ENCODE measurements at regions not wholly inside any gene's neighbourhood (a gene's known extent, or its start where the extent isn't known, plus 50 kb on each side); places are given as distances from the start of the nearest gene placed in this dataset.
"Not testable (repeated sequence)": the region's sequence is repeated elsewhere in the genome, so short reads cannot be mapped to it uniquely, and the experiment has no call there.

- no peak for DNase-seq (ENCODE audit: low read depth in 2 of 2)
Measured at GRCh38 chr6:139757784-139758183, 383.3 kb upstream of the CITED2 start.

DNA sequence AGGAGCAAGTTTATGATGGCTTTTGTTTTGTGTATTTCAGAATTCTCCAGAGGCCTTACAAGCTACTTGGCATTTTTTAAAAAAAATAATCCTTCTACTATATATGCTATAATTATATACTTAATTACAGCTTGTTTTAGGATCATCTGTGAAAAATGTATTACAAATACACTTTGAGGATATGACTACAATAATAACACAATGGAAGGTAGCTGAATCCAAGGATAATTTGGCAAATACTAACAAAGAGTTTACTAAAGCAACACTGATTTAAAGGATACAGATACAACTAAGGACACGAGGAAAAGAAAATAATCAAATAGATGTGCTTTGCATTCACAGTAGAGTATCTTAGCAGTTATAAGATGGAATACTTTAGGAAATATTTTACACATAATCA lies 381.9 kb upstream of the CITED2 start:
- no peak for DNase-seq (ENCODE audit: low read depth in 2 of 2)

- no peak for DNase-seq (ENCODE audit: low read depth in 2 of 2)
Measured at GRCh38 chr6:139754898-139755775, 380.7 kb upstream of the CITED2 start.

GRCh38 chr6:139753198-139753861 lies 378.9 kb upstream of the CITED2 start:
- no peak for DNase-seq (ENCODE audit: low read depth in 2 of 2)

GRCh38 chr6:139752086-139752485 lies 377.6 kb upstream of the CITED2 start:
- DNase-seq (ENCODE audit: low read depth in 2 of 2) = no peak

GRCh38 chr6:139751179-139751578 lies 376.7 kb upstream of the CITED2 start:
- no peak for DNase-seq (ENCODE audit: low read depth in 2 of 2)

DNA sequence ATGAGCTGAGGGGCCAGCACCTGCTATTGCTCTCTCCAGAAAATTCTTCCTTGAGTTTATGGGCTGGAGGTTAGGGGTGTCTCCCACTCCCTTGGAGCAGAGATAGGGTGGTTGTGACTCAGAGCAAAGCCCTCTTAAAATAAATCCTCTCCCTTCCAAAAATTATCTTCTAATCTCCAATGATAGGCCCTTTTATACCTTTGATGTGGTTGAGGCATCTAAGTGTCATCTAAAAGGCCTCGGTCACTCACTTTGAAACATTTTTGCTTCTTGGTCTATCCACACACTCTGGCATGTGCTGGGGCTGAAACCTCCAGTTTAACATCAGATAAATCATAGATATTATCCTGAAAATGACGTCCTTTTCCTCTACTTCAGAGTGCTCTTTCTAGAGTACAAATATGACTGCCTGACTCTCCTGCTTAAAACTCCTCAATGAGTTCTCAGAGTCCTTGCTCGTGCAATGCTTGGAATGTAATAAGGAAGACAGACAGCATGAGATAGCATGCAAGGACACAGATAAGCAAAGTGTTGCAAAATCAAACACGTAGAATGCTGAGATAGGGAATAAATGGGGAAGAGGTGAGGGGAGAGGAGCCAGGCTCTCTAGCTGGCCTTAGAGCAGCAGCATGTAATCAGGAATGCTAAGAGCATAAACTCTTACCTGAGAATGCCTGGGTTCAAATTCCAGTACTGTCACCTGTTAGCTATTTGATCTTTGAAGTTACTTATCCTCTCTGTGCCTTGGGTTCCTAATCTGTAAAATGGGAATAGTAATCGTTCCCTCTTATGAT lies 374.1 kb upstream of the CITED2 start:
- DNase-seq (ENCODE audit: low read depth in 2 of 2) = no peak

DNA sequence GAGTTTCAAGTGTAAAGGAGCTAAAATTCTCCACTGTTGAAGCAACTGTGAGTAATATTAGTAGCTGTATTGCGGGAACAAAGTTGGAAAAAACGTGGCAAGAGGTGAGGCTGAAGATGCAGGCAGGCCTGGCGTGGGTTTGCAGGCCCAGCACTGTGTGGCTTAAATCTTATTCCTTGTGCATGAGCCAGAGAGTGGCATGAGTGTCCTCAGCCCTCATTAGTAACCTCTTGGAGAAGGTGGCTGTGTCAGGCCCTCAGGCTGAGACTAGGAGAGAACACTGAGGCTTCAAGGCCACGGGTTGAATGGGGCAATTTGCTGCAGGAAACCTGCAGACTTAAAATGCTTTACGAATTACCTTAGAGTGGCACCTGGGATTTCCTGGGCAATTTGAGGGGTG lies 372.7 kb upstream of the CITED2 start:
- no peak for DNase-seq (ENCODE audit: low read depth in 2 of 2)

DNA sequence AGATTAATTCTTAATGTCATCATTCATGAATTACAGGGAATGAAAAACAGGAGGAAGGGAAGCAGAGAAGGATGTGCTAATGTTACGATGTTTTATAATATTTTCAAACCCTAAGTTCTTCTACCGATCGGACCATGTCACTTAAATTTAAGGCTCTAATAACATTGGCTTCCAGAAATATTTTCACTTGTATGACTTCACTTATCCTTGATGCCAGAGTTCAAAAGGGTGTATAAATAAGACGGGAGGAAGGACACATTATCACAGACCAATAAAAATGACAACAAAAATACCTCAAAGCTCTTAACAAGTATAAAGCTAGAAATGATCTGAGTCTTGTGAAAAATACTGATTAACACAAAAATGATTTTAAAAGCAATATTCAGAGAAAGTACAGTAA lies 370.4 kb upstream of the CITED2 start:
- no peak for DNase-seq (ENCODE audit: low read depth in 2 of 2)

GRCh38 chr6:139743664-139744437 lies 369.4 kb upstream of the CITED2 start:
- no peak for DNase-seq (ENCODE audit: low read depth in 2 of 2)

- DNase-seq (ENCODE audit: low read depth in 2 of 2) = no peak
Measured at GRCh38 chr6:139742671-139743070, 368.2 kb upstream of the CITED2 start.

DNA sequence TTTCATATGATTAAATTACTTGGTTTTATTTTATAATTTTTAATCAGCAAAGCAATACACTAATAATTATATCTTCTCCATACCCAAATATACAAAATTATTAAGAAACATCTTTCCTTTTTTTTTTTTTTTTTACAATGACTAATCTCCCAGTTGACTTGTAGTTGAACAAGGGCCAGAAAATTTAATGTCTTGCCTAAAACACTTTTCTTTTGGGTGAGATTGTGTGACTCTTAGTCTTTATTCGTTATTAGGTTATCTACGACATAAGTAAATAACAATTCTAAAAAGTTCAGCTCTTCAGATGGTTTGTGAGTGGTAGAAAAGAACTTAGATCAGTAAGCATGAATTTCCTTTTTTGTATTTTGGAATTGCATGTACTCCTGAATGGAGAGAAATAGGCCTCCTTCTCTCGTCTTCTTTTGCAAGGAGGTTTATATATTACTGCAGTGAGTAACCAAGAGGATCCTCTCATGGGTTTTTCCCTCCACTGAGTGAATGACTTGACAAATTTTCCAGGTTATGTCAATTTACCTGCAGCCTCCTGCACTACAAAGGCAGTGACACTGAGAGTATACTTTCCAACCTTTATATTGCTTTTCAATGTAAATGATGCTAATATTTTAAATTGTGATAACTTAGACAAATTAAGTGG lies 364.5 kb upstream of the CITED2 start:
- no peak for DNase-seq (ENCODE audit: low read depth in 2 of 2)

DNA sequence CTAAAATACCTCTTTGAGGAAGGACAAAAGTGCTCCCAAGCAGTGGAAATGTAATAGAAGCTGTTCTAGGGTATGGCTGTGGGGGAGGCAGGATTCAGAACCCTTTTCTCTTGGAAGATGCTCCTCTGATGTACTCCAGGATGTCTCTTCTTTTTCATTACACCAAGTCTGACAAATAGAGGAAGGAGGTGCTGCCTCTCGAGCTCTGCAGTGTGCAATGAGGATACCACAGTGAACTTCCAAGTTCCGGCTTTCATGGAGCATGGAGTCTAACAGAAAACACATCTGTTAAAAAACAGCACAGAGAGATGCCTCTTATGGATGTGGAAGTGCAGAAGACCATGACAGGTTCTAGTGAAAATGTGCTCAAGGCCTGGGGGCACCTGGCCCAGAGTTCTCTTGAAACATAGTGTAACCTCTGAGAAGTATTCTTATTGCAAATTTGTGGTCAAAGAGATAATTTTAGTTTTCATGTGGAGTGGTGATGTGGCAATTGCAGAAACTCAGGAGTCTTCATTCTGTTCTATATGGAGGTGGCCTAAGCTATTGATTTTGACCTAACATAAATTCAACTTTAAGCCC lies 362.0 kb upstream of the CITED2 start:
- DNase-seq (ENCODE audit: low read depth in 2 of 2) = no peak

DNA sequence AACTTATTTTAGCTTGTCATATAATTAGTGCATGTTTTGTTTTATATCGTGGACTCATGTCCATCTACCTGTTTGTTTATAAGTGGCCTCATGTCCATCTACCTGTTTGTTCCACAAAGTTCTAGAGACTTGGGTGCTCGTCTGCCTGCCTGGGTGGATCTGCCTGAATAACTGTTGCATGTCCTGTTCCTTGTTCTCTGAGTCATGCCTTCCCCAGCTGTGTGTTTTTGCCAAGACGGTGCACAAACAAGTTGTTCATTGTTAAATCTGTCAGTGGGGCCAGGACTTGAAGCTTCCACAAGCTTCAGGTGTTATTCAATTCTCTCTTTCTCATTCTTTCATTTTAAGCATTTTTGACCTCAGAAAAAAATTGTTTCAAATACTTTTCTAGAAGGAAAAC lies 358.0 kb upstream of the CITED2 start:
- no peak for DNase-seq (ENCODE audit: low read depth in 2 of 2)

DNA sequence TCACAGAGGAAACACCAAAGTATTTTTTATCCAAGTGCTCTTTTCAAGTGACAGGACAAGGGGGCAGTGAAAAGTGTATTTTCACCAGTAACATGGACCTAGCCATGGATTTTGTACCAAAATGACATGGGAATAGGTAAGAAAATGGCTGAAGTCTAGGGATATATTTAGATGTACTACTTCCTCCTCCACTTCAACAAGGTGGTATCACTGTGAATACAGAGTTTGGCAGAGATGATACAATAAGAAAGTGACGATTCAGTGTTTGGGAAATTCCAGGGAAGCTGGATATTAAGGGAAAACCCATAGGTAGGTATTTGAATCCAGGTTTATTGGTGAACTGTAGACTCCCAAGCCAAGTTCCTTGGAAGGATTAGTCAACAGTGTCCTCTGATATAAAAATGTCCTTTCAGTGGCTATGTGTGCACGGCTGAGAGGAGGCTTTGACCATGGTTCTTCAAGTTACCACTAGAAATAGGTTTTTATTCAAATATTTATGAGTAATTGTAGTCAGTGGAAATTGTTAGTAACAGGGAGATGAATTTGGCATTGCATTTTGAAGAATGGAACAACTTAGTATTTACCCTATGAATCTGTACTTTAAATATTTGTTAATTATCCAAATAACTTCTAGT lies 356.0 kb upstream of the CITED2 start:
- DNase-seq (ENCODE audit: low read depth in 2 of 2) = no peak

DNA sequence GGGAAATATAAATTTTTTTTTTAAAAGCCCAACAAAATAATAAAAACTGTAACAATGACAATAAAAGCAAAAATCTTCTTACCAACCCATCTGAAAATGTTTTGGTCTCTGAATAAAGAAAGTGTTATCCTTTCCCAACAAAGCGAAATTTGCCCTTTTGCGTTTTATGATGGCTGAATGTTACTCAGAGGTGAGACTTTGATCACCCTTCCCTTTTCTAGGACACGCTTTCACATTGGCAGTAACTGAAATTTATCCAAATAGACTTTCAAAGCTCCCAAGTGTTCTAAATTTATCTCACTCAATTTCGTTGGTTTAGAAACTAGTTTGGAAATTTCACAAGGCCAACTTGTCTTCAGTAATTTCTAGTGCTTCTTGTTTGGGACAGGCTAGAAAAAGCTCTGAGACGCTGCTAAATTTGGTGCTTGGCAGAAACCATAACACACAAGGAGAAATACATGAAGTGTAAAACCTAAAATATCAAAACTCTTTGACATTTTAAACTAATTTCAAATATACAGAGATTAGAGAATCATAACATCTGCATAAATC lies 354.5 kb upstream of the CITED2 start:
- DNase-seq (ENCODE audit: low read depth in 2 of 2) = no peak

DNA sequence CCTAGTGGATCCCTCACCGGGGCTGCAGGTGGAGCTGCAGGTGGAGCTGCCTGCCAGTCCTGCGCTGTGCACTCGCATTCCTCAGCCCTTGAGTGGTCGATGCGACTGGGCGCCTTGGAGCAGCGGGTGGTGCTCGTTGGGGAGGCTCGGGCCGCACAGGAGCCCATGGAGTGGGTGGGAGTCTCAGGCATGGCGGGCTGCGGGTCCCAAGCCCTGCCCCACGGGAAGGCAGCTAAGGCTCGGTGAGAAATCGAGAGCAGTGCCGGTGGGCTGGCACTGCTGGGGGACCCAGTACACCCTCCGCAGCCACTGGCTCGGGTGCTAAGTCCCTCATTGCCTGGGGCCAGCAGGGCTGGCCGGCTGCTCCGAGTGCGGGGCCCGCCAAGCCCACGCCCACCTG lies 351.8 kb upstream of the CITED2 start:
- not testable (repeated sequence) for DNase-seq (ENCODE audit: low read depth in 2 of 2)

GRCh38 chr6:139722530-139722929 lies 348.1 kb upstream of the CITED2 start:
- DNase-seq (ENCODE audit: low read depth in 2 of 2) = no peak

GRCh38 chr6:139721954-139722353 lies 347.5 kb upstream of the CITED2 start:
- no peak for DNase-seq (ENCODE audit: low read depth in 2 of 2)

DNA sequence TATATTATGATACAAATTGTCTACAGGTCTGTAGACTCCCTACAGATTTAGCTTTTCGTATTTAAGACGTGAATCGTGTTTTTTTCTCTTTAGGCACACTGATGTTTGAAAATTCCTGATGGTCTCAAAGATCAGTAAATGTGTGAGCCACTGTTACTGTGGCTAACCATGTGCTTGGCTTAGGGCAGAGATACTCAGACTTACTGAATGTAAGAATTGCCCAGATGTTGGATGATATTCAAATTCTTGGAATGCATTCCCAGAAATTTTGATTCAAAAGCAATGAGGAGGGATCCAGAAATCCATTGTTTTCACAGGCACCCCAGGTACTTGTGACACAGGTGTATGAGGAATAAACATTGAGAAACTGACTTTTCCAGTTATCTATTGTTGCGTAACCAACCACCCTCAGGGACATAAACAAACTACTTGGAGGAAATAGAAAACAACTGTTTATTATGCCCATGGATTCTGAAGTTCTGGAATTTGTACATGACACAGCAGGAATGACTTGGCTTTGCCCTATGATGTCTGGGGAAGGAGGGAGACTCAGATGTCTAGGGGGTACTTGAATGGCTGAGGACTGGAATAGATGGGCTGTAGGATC lies 339.6 kb upstream of the CITED2 start:
- no peak for DNase-seq (ENCODE audit: low read depth in 2 of 2)

All from stimulated activated CD8-positive, alpha-beta memory T cell treated with anti-CD3 and anti-CD28 coated beads, Interleukin-7, amount 100 ng/mL, for 4 hours (primary cell).